DOHH2 (cell line): ENCODE measurements at regions not wholly inside any gene's neighbourhood (a gene's known extent, or its start where the extent isn't known, plus 50 kb on each side); places are given as distances from the start of the nearest gene placed in this dataset.

Source experiments
- H3F3A ChIP-seq: fragments of 200-600 bp; sonication (generic), shearing (Covaris generic); 2 replicates; pipeline ENCODE4 v1.6.0; 2016; ENCODE audit warnings: antibody characterized with exemption, mild to moderate bottlenecking; ENCODE audit not compliant: control insufficient read depth, insufficient read depth
- H3K27ac ChIP-seq: fragments of 200-600 bp; sonication (generic); 2 replicates; pipeline ENCODE4 v1.5.1; 2014; ENCODE audit warnings: low read depth, mild to moderate bottlenecking, low read length, moderate library complexity
- H3K27me3 ChIP-seq: fragments of 200-600 bp; sonication (generic); 2 replicates; pipeline ENCODE4 v1.6.1; 2014; ENCODE audit warnings: mild to moderate bottlenecking, low read length, mixed read lengths; ENCODE audit not compliant: control insufficient read depth
- H3K36me3 ChIP-seq: fragments of 200-600 bp; sonication (generic); 2 replicates; pipeline ENCODE4 v1.6.1; 2014; ENCODE audit warnings: mild to moderate bottlenecking, low read length, moderate library complexity, mixed read lengths; ENCODE audit not compliant: control insufficient read depth
- H3K4me1 ChIP-seq: fragments of 200-600 bp; sonication (generic); 2 replicates; pipeline ENCODE4 v1.6.1; 2014; ENCODE audit warnings: mild to moderate bottlenecking, low read length, mixed read lengths; ENCODE audit not compliant: control insufficient read depth
- H3K4me2 ChIP-seq: fragments of 200-600 bp; sonication (generic); 2 replicates; pipeline ENCODE4 v1.6.0; 2014; ENCODE audit warnings: mild to moderate bottlenecking, low read length, moderate library complexity
- H3K4me3 ChIP-seq: fragments of 200-600 bp; sonication (generic); 2 replicates; pipeline ENCODE4 v1.5.1; 2014; ENCODE audit warnings: mild to moderate bottlenecking, low read length, mixed read lengths
- H3K79me2 ChIP-seq: fragments of 200-600 bp; sonication (generic); 2 replicates; pipeline ENCODE4 v1.6.1; 2014; ENCODE audit warnings: mild to moderate bottlenecking, low read length, mixed read lengths; ENCODE audit not compliant: control insufficient read depth
- H3K9me2 ChIP-seq: fragments of 200-600 bp; sonication (generic); replicated peaks from 2 replicates; pipeline ENCODE4 v1.6.1; 2014; ENCODE audit warnings: mild to moderate bottlenecking, low read length, mixed read lengths; ENCODE audit not compliant: control insufficient read depth
- H3K9me3 ChIP-seq: fragments of 200-600 bp; sonication (generic); 2 replicates; pipeline ENCODE4 v1.6.1; 2014; ENCODE audit warnings: antibody characterized with exemption, low read length, mixed read lengths; ENCODE audit not compliant: control insufficient read depth, insufficient read depth
- H4K20me1 ChIP-seq: fragments of 200-600 bp; sonication (generic); 2 replicates; pipeline ENCODE4 v1.6.0; 2014; ENCODE audit warnings: low read depth, mild to moderate bottlenecking, antibody characterized with exemption, low read length, moderate library complexity; ENCODE audit not compliant: control insufficient read depth, insufficient read depth
- CTCF ChIP-seq: fragments of 200-600 bp; sonication (generic); IDR thresholded peaks from one replicate; pipeline ENCODE4 v1.5.1; 2014; ENCODE audit warnings: antibody characterized with exemption, mild to moderate bottlenecking, low read depth, low read length; ENCODE audit not compliant: poor library complexity, severe bottlenecking
- EZH2phosphoT487 ChIP-seq: fragments of 200-600 bp; sonication (generic); IDR thresholded peaks from 2 replicates; pipeline ENCODE4 v1.6.1; 2017; ENCODE audit warnings: borderline replicate concordance, mild to moderate bottlenecking, antibody characterized with exemption, low read length, moderate library complexity, mixed read lengths

GRCh38 chr15:53437366-53437765 is 322.1 kb downstream of the WDR72 start:
- TF ChIP-seq CTCF (no peak), EZH2phosphoT487 (no peak)
- Histone ChIP-seq H3K4me3 (no peak overlapping the region), H3K27me3 (no peaks in the 10 kb centered on the region), H3K36me3 (no peaks in the 10 kb centered on the region), H4K20me1 (no peaks in the 10 kb centered on the region), H3K27ac (no peak overlapping the region), H3K4me2 (no peak overlapping the region), H3F3A (no peaks in the 10 kb centered on the region), H3K9me3 (no peaks in the 10 kb centered on the region), H3K79me2 (no peaks in the 10 kb centered on the region), H3K9me2 (no peaks in the 10 kb centered on the region), H3K4me1 (no peaks in the 10 kb centered on the region)

- no peak overlapping the region for H3K4me2 ChIP-seq
- no peaks in the 10 kb centered on the region for H3F3A ChIP-seq
- no peaks in the 10 kb centered on the region for H4K20me1 ChIP-seq
- no peaks in the 10 kb centered on the region for H3K9me3 ChIP-seq
- no peak overlapping the region for H3K27ac ChIP-seq
- TF ChIP-seq EZH2phosphoT487: no peak
- no peak for TF ChIP-seq CTCF
- no peaks in the 10 kb centered on the region for H3K9me2 ChIP-seq
- H3K4me1 ChIP-seq: no peaks in the 10 kb centered on the region
- no peaks in the 10 kb centered on the region for H3K79me2 ChIP-seq
- H3K4me3 ChIP-seq: no peak overlapping the region
- H3K27me3 ChIP-seq: no peaks in the 10 kb centered on the region
- H3K36me3 ChIP-seq: no peaks in the 10 kb centered on the region
Observed at GRCh38 chr15:53434174-53434678, 325.2 kb downstream of the WDR72 start.

GRCh38 chr15:53416219-53416940 is 343.1 kb downstream of the WDR72 start:
- Histone ChIP-seq H3K79me2 (no peaks in the 10 kb centered on the region), H4K20me1 (no peaks in the 10 kb centered on the region), H3F3A (no peaks in the 10 kb centered on the region), H3K9me3 (no peaks in the 10 kb centered on the region), H3K27ac (no peak overlapping the region), H3K36me3 (no peaks in the 10 kb centered on the region), H3K4me3 (no peak overlapping the region), H3K9me2 (no peaks in the 10 kb centered on the region), H3K4me1 (no peaks in the 10 kb centered on the region), H3K27me3 (no peaks in the 10 kb centered on the region), H3K4me2 (no peak overlapping the region)
- no peak for TF ChIP-seq CTCF
- TF ChIP-seq EZH2phosphoT487: no peak
